ENCODE measurements at regions not wholly inside any gene's neighbourhood (a gene's known extent, or its start where the extent isn't known, plus 50 kb on each side); places are given as distances from the start of the nearest gene placed in this dataset.
A peak's percentile ranks its signal among the peaks of the same experiment; 100 is the strongest.

DNA sequence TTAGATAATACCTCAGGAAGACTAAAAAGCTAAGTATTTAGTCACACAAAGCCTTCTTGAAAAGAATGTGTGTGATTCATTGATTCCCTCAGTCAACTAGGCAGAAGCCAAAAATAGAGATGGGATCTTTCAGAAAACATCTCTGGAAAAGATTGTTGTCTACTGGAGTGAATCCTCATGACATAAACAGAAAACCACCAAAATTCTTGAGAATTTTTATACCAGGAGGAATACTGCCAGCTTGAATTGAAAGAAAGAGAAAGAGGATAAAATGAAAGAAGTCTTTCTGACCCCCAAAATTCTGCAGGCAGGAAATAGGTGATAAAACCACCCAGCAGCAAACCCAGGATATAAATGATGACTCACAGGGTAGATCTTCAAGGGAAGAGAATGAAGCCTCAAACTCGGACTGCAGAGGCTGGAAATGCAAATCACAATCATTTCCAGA lies 363.1 kb upstream of the PLSCR5 start (continued):
- TF ChIP-seq, protein P1, sequence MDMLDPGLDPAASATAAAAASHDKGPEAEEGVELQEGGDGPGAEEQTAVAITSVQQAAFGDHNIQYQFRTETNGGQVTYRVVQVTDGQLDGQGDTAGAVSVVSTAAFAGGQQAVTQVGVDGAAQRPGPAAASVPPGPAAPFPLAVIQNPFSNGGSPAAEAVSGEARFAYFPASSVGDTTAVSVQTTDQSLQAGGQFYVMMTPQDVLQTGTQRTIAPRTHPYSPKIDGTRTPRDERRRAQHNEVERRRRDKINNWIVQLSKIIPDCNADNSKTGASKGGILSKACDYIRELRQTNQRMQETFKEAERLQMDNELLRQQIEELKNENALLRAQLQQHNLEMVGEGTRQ (IDR thresholded peaks at IDR 0.05; ENCODE audit: borderline replicate concordance, low read depth, low read length) = no peak
- TF ChIP-seq GATA2 (CRISPR knock-in tag; IDR thresholded peaks at IDR 0.05) = no peak
- no peak; the same call in 1 of the 2 replicates for TF ChIP-seq GABPA (IDR thresholded peaks at IDR 0.05; ENCODE audit: low read depth)
- TF ChIP-seq, protein P2, sequence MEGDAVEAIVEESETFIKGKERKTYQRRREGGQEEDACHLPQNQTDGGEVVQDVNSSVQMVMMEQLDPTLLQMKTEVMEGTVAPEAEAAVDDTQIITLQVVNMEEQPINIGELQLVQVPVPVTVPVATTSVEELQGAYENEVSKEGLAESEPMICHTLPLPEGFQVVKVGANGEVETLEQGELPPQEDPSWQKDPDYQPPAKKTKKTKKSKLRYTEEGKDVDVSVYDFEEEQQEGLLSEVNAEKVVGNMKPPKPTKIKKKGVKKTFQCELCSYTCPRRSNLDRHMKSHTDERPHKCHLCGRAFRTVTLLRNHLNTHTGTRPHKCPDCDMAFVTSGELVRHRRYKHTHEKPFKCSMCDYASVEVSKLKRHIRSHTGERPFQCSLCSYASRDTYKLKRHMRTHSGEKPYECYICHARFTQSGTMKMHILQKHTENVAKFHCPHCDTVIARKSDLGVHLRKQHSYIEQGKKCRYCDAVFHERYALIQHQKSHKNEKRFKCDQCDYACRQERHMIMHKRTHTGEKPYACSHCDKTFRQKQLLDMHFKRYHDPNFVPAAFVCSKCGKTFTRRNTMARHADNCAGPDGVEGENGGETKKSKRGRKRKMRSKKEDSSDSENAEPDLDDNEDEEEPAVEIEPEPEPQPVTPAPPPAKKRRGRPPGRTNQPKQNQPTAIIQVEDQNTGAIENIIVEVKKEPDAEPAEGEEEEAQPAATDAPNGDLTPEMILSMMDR (IDR thresholded peaks at IDR 0.05) = no peak
- TF ChIP-seq, protein P3, sequence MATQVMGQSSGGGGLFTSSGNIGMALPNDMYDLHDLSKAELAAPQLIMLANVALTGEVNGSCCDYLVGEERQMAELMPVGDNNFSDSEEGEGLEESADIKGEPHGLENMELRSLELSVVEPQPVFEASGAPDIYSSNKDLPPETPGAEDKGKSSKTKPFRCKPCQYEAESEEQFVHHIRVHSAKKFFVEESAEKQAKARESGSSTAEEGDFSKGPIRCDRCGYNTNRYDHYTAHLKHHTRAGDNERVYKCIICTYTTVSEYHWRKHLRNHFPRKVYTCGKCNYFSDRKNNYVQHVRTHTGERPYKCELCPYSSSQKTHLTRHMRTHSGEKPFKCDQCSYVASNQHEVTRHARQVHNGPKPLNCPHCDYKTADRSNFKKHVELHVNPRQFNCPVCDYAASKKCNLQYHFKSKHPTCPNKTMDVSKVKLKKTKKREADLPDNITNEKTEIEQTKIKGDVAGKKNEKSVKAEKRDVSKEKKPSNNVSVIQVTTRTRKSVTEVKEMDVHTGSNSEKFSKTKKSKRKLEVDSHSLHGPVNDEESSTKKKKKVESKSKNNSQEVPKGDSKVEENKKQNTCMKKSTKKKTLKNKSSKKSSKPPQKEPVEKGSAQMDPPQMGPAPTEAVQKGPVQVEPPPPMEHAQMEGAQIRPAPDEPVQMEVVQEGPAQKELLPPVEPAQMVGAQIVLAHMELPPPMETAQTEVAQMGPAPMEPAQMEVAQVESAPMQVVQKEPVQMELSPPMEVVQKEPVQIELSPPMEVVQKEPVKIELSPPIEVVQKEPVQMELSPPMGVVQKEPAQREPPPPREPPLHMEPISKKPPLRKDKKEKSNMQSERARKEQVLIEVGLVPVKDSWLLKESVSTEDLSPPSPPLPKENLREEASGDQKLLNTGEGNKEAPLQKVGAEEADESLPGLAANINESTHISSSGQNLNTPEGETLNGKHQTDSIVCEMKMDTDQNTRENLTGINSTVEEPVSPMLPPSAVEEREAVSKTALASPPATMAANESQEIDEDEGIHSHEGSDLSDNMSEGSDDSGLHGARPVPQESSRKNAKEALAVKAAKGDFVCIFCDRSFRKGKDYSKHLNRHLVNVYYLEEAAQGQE (IDR thresholded peaks at IDR 0.05; ENCODE audit: low read depth, low read length) = no peak
- peak; percentile 64; the same call in 1 of the 2 replicates for TF ChIP-seq POLR2AphosphoS5 (IDR thresholded peaks at IDR 0.05; ENCODE audit: low read depth, low read length)
- TF ChIP-seq NFIC (IDR thresholded peaks at IDR 0.05; ENCODE audit: borderline replicate concordance) = peak; percentile 76
- TF ChIP-seq SMC3 (IDR thresholded peaks at IDR 0.05; ENCODE audit: low read depth, low read length) = no peak
- TF ChIP-seq YY1 (IDR thresholded peaks at IDR 0.05; ENCODE audit: low read depth) = 0 out of 2 replicates have a peak, but pooled peaks have one; percentile 25
- TF ChIP-seq, protein P4, sequence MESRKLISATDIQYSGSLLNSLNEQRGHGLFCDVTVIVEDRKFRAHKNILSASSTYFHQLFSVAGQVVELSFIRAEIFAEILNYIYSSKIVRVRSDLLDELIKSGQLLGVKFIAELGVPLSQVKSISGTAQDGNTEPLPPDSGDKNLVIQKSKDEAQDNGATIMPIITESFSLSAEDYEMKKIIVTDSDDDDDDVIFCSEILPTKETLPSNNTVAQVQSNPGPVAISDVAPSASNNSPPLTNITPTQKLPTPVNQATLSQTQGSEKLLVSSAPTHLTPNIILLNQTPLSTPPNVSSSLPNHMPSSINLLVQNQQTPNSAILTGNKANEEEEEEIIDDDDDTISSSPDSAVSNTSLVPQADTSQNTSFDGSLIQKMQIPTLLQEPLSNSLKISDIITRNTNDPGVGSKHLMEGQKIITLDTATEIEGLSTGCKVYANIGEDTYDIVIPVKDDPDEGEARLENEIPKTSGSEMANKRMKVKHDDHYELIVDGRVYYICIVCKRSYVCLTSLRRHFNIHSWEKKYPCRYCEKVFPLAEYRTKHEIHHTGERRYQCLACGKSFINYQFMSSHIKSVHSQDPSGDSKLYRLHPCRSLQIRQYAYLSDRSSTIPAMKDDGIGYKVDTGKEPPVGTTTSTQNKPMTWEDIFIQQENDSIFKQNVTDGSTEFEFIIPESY (IDR thresholded peaks at IDR 0.05; ENCODE audit: borderline replicate concordance, low read depth) = 0 out of 2 replicates have a peak, but pooled peaks have one; percentile 24
- TF ChIP-seq, protein P5, sequence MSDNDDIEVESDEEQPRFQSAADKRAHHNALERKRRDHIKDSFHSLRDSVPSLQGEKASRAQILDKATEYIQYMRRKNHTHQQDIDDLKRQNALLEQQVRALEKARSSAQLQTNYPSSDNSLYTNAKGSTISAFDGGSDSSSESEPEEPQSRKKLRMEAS (IDR thresholded peaks at IDR 0.05; ENCODE audit: low read depth) = peak; percentile 58
- no peak for TF ChIP-seq RCOR1 (IDR thresholded peaks at IDR 0.05; ENCODE audit: low read length)
- no peak for TF ChIP-seq MXI1 (IDR thresholded peaks at IDR 0.05; ENCODE audit: low read depth, low read length)
- TF ChIP-seq, protein P6, sequence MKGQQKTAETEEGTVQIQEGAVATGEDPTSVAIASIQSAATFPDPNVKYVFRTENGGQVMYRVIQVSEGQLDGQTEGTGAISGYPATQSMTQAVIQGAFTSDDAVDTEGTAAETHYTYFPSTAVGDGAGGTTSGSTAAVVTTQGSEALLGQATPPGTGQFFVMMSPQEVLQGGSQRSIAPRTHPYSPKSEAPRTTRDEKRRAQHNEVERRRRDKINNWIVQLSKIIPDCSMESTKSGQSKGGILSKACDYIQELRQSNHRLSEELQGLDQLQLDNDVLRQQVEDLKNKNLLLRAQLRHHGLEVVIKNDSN (IDR thresholded peaks at IDR 0.05; ENCODE audit: borderline replicate concordance, low read depth) = no peak

Data from SK-N-SH (cell line).